SK-N-SH treated with all-trans-retinoic acid at 6 μM for 48 hours (cell line): ENCODE measurements at regions not wholly inside any gene's neighbourhood (a gene's known extent, or its start where the extent isn't known, plus 50 kb on each side); places are given as distances from the start of the nearest gene placed in this dataset.
"Not testable (repeated sequence)": the region's sequence is repeated elsewhere in the genome, so short reads cannot be mapped to it uniquely, and the experiment has no call there.

Experiments
- ARNTL ChIP-seq: fragments of 450-650 bp; formaldehyde crosslinking; IDR thresholded peaks from 2 replicates; pipeline ENCODE4 v1.5.0; 2020; ENCODE audit warnings: low read depth, mild to moderate bottlenecking, moderate library complexity, borderline replicate concordance
- BACH2 ChIP-seq: fragments of 250-450 bp; sonication (Bioruptor Pico); IDR thresholded peaks from 2 replicates; pipeline ENCODE4 v1.9.0; 2021; ENCODE audit warnings: mild to moderate bottlenecking, borderline replicate concordance
- ESRRG ChIP-seq: fragments of 250-450 bp; sonication (Bioruptor Pico); IDR thresholded peaks from 2 replicates; pipeline ENCODE4 v1.6.1; 2021; ENCODE audit warnings: mild to moderate bottlenecking
- RARB ChIP-seq: fragments of 250-450 bp; sonication (Bioruptor Pico); IDR thresholded peaks from 2 replicates; pipeline ENCODE4 v1.8.0; 2021; ENCODE audit warnings: mild to moderate bottlenecking, moderate library complexity
- TCF4 ChIP-seq: fragments of 250-450 bp; sonication (Bioruptor Pico); IDR thresholded peaks from 2 replicates; pipeline ENCODE4 v1.8.0; 2021; ENCODE audit warnings: mild to moderate bottlenecking, moderate library complexity, borderline replicate concordance
- ZC3H10 ChIP-seq: fragments of 250-450 bp; sonication (Bioruptor Pico); IDR thresholded peaks from 2 replicates; pipeline ENCODE4 v1.5.1; 2021; ENCODE audit warnings: mild to moderate bottlenecking, moderate library complexity
- ZFP3 ChIP-seq: fragments of 250-450 bp; sonication (Bioruptor Pico); IDR thresholded peaks from 2 replicates; pipeline ENCODE4 v1.5.0; 2020; ENCODE audit warnings: mild to moderate bottlenecking, moderate library complexity
- ZNF70 ChIP-seq: fragments of 450-650 bp; formaldehyde crosslinking; IDR thresholded peaks from 2 replicates; pipeline ENCODE4 v1.5.0; 2020; ENCODE audit warnings: mild to moderate bottlenecking, moderate library complexity
- TF ChIP-seq, protein P1 (sequence below): fragments of 250-450 bp; sonication (Bioruptor Pico); IDR thresholded peaks from 2 replicates; pipeline ENCODE4 v1.8.0; 2020; ENCODE audit warnings: mild to moderate bottlenecking, moderate library complexity, borderline replicate concordance
- TF ChIP-seq, protein P2 (sequence below): fragments of 250-450 bp; sonication (Bioruptor Pico); IDR thresholded peaks from 2 replicates; pipeline ENCODE4 v1.5.1; 2020; ENCODE audit warnings: low read depth, mild to moderate bottlenecking, moderate library complexity

- TF ChIP-seq ZNF70 (CRISPR knock-in tag); BACH2 (CRISPR knock-in tag); ZFP3 (CRISPR knock-in tag); RARB (CRISPR knock-in tag); TCF4; ARNTL (CRISPR knock-in tag); ZC3H10 (CRISPR knock-in tag); ESRRG: not testable (repeated sequence)
- TF ChIP-seq, protein P1, sequence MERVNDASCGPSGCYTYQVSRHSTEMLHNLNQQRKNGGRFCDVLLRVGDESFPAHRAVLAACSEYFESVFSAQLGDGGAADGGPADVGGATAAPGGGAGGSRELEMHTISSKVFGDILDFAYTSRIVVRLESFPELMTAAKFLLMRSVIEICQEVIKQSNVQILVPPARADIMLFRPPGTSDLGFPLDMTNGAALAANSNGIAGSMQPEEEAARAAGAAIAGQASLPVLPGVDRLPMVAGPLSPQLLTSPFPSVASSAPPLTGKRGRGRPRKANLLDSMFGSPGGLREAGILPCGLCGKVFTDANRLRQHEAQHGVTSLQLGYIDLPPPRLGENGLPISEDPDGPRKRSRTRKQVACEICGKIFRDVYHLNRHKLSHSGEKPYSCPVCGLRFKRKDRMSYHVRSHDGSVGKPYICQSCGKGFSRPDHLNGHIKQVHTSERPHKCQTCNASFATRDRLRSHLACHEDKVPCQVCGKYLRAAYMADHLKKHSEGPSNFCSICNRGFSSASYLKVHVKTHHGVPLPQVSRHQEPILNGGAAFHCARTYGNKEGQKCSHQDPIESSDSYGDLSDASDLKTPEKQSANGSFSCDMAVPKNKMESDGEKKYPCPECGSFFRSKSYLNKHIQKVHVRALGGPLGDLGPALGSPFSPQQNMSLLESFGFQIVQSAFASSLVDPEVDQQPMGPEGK (CRISPR knock-in tag), result not testable (repeated sequence)
- TF ChIP-seq, protein P2, sequence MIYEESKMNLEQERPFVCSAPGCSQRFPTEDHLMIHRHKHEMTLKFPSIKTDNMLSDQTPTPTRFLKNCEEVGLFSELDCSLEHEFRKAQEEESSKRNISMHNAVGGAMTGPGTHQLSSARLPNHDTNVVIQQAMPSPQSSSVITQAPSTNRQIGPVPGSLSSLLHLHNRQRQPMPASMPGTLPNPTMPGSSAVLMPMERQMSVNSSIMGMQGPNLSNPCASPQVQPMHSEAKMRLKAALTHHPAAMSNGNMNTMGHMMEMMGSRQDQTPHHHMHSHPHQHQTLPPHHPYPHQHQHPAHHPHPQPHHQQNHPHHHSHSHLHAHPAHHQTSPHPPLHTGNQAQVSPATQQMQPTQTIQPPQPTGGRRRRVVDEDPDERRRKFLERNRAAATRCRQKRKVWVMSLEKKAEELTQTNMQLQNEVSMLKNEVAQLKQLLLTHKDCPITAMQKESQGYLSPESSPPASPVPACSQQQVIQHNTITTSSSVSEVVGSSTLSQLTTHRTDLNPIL (CRISPR knock-in tag), result not testable (repeated sequence)
These were observed 1628.1 kb upstream of the DEFB115 start for GRCh38 chr20:29629395-29629794.
